OCI-LY7 (cell line): ENCODE measurements at regions not wholly inside any gene's neighbourhood (a gene's known extent, or its start where the extent isn't known, plus 50 kb on each side); places are given as distances from the start of the nearest gene placed in this dataset.

Experiments
- BruUV-seq: library from RNA; stranded (reverse); fragments of 400-500 nt; replicated peaks from 2 replicates; lab custom pipeline; 2021; lab: Mats Ljungman, UMichigan
- CTCF ChIA-PET: fragments of 300-600 bp; sonication (Branson Sonifier 250); formaldehyde crosslinking; loops from one replicate; lab custom pipeline; 2022; ENCODE audit warnings: antibody characterized with exemption; ENCODE audit not compliant: unreplicated experiment; lab: Charles Lee
- POLR2A ChIA-PET: fragments of 300-600 bp; sonication (Branson Sonifier 250); formaldehyde crosslinking; loops from one replicate; lab custom pipeline; 2022; ENCODE audit warnings: antibody characterized with exemption; lab: Charles Lee
- DNase-seq: peaks from one replicate; pipeline ENCODE4 v3.0.0-alpha.2; 2015; ENCODE audit warnings: low spot score
- H2AFZ ChIP-seq: fragments of 200-600 bp; sonication (generic), shearing (Covaris generic); 2 replicates; pipeline ENCODE4 v1.6.1; 2014; ENCODE audit warnings: mild to moderate bottlenecking, antibody characterized with exemption, low read length, moderate library complexity
- H3K27ac ChIP-seq: fragments of 200-600 bp; sonication (generic); 2 replicates; pipeline ENCODE4 v1.5.1; 2014; ENCODE audit warnings: mixed run types, low read depth, mild to moderate bottlenecking, moderate library complexity, low read length, inconsistent platforms; ENCODE audit not compliant: poor library complexity, severe bottlenecking
- H3K36me3 ChIP-seq: fragments of 200-600 bp; sonication (generic); 2 replicates; pipeline ENCODE4 v1.6.1; 2014; ENCODE audit warnings: mild to moderate bottlenecking, antibody characterized with exemption, low read length, moderate library complexity, mixed read lengths; ENCODE audit not compliant: insufficient read depth
- H3K4me1 ChIP-seq: fragments of 200-600 bp; sonication (generic); 2 replicates; pipeline ENCODE4 v1.5.1; 2014; ENCODE audit warnings: mild to moderate bottlenecking, low read length; ENCODE audit not compliant: insufficient read depth, poor library complexity, severe bottlenecking
- H3K4me2 ChIP-seq: fragments of 200-600 bp; sonication (generic); 2 replicates; pipeline ENCODE4 v1.6.1; 2014; ENCODE audit warnings: mild to moderate bottlenecking, low read length
- H3K4me3 ChIP-seq: fragments of 200-600 bp; sonication (generic); 2 replicates; pipeline ENCODE4 v1.5.1; 2014; ENCODE audit warnings: mild to moderate bottlenecking, low read depth, low read length; ENCODE audit not compliant: poor library complexity, severe bottlenecking
- H3K79me2 ChIP-seq: fragments of 200-600 bp; sonication (generic); 2 replicates; pipeline ENCODE4 v1.6.1; 2016; ENCODE audit warnings: low read depth, mild to moderate bottlenecking, low read length, moderate library complexity, mixed read lengths; ENCODE audit not compliant: insufficient read depth
- H3K9me2 ChIP-seq: fragments of 200-600 bp; sonication (generic); 2 replicates; pipeline ENCODE4 v1.6.1; 2016; ENCODE audit warnings: mild to moderate bottlenecking, low read length, mixed read lengths; ENCODE audit not compliant: insufficient read depth
- H3K9me3 ChIP-seq: fragments of 200-600 bp; sonication (generic); 2 replicates; pipeline ENCODE4 v1.6.1; 2014; ENCODE audit warnings: mild to moderate bottlenecking, mixed run types, low read length, mixed read lengths
- H4K20me1 ChIP-seq: fragments of 200-600 bp; sonication (generic); 2 replicates; pipeline ENCODE4 v1.6.1; 2014; ENCODE audit warnings: mild to moderate bottlenecking, antibody characterized with exemption, low read length, moderate library complexity, mixed read lengths; ENCODE audit not compliant: insufficient read depth
- EZH2phosphoT487 ChIP-seq: fragments of 200-600 bp; sonication (generic); IDR thresholded peaks from 2 replicates; pipeline ENCODE4 v1.6.1; 2018; ENCODE audit warnings: low read depth, borderline replicate concordance, mild to moderate bottlenecking, mixed run types, antibody characterized with exemption, low read length, moderate library complexity, mixed read lengths
- intact Hi-C: fragments of 100-400 bp; cut with micrococcal nuclease; formaldehyde crosslinking; loops from one replicate; pipeline ENCODE4 v1.10.0; 2022; ENCODE audit not compliant: unreplicated experiment
- TF ChIP-seq, protein P1 (sequence below): fragments of 200-600 bp; sonication (generic); conservative IDR thresholded peaks from 2 replicates; pipeline ENCODE4 v1.5.1; 2014; ENCODE audit warnings: mild to moderate bottlenecking, antibody characterized with exemption, low read length, moderate library complexity, mixed read lengths

DNA sequence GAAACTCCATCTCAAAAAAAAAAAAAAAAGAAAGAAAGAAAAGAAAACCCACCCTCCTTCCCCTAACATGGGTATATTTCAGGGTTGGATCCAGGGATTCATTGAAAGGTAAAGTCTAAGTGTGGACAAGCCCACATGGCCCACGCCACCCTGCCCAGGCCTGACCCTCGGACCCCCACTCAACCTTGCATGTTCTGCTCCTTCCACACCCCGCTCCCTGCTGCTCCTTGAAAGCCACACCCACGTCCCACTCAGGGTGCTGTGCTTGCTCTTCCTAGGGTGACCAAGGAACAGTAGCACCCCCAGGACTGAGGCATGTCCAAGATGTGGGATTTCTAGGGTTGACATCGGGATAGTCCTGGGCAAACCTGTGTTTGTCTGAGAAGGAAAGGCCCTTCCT lies 172.7 kb upstream of the MYCN start:
- CTCF ChIA-PET: no interaction called here
- Histone ChIP-seq H3K9me3 (no peaks in the 10 kb centered on the region), H3K27ac (no peak overlapping the region), H3K9me2 (no peaks in the 10 kb centered on the region), H3K4me2 (no peak overlapping the region), H3K36me3 (no peaks in the 10 kb centered on the region), H3K79me2 (no peaks in the 10 kb centered on the region), H2AFZ (no peak overlapping the region), H3K4me1 (no peaks in the 10 kb centered on the region), H3K4me3 (no peak overlapping the region), H4K20me1 (no peaks in the 10 kb centered on the region)
- TF ChIP-seq, protein P1, sequence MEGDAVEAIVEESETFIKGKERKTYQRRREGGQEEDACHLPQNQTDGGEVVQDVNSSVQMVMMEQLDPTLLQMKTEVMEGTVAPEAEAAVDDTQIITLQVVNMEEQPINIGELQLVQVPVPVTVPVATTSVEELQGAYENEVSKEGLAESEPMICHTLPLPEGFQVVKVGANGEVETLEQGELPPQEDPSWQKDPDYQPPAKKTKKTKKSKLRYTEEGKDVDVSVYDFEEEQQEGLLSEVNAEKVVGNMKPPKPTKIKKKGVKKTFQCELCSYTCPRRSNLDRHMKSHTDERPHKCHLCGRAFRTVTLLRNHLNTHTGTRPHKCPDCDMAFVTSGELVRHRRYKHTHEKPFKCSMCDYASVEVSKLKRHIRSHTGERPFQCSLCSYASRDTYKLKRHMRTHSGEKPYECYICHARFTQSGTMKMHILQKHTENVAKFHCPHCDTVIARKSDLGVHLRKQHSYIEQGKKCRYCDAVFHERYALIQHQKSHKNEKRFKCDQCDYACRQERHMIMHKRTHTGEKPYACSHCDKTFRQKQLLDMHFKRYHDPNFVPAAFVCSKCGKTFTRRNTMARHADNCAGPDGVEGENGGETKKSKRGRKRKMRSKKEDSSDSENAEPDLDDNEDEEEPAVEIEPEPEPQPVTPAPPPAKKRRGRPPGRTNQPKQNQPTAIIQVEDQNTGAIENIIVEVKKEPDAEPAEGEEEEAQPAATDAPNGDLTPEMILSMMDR: no peak
- TF ChIP-seq EZH2phosphoT487: no peak
- no peak for DNase-seq
- BruUV-seq: no TSS peak
- POLR2A ChIA-PET: interaction anchor here (0.7 kb wide), 1 partner anchor 956 kb away, joined by 3 read pairs; no protein-coding TSS in a partner anchor
- intact Hi-C loops: no loop called here

DNA sequence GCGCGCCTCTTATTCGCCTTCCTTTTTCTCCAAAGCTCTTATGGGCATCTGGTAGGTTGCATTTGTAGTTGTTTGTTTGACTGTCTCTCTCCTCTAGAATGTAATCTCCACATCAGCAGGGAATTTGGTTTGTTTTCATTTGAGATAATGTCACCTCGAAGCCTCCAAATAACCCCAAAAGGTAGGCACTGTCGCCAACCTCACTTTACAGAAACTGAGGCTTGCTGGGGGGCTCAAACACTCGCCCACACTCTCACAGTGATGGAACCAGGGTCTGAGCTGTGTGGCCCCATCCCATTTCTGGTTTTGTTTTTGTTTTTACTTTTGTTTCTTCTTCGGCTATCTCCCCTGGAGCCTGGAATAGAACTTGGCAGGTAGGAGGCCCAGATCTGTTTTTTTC lies 172.2 kb upstream of the MYCN start:
- Histone ChIP-seq H3K9me3 (no peaks in the 10 kb centered on the region), H3K4me2 (no peak overlapping the region), H2AFZ (no peak overlapping the region), H3K36me3 (no peaks in the 10 kb centered on the region), H3K9me2 (no peaks in the 10 kb centered on the region), H3K79me2 (no peaks in the 10 kb centered on the region), H3K27ac (no peak overlapping the region), H3K4me1 (no peaks in the 10 kb centered on the region), H3K4me3 (no peak overlapping the region), H4K20me1 (no peaks in the 10 kb centered on the region)
- intact Hi-C loops: no loop called here
- no peak for DNase-seq
- CTCF ChIA-PET: no interaction called here
- TF ChIP-seq, protein P1: no peak
- TF ChIP-seq EZH2phosphoT487: no peak
- POLR2A ChIA-PET: no interaction called here
- BruUV-seq: no TSS peak

DNA sequence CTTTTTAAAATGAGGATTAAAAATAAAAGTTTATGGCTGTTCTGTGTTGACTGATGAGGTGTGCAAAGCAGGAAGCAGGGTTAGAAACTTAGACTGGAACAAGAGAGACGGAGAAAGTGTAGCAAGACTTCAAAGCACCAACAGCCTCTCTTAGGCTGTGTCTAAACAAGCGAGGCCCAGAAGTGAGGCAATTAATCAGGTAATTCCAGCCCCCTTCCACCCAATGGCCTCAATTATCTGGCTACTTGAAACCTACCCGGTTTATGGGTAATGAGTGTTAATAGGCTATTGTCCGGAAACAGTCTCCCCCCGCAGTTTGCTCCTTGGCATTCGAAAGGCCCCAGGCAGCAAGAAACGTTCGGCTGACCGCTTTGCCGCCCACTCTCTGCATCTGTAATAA lies 171.7 kb upstream of the MYCN start:
- intact Hi-C loops: no loop called here
- H3K9me2 ChIP-seq: no peaks in the 10 kb centered on the region
- BruUV-seq: no TSS peak
- no peak overlapping the region for H2AFZ ChIP-seq
- no peak overlapping the region for H3K27ac ChIP-seq
- H4K20me1 ChIP-seq: no peaks in the 10 kb centered on the region
- no peaks in the 10 kb centered on the region for H3K4me1 ChIP-seq
- no peaks in the 10 kb centered on the region for H3K9me3 ChIP-seq
- POLR2A ChIA-PET: no interaction called here
- CTCF ChIA-PET: no interaction called here
- DNase-seq: no peak
- no peaks in the 10 kb centered on the region for H3K36me3 ChIP-seq
- no peaks in the 10 kb centered on the region for H3K79me2 ChIP-seq
- H3K4me3 ChIP-seq: no peak overlapping the region
- TF ChIP-seq, protein P1: no peak
- TF ChIP-seq EZH2phosphoT487: no peak
- H3K4me2 ChIP-seq: no peak overlapping the region
